ENCODE measurements at regions not wholly inside any gene's neighbourhood (a gene's known extent, or its start where the extent isn't known, plus 50 kb on each side); places are given as distances from the start of the nearest gene placed in this dataset.

DNA sequence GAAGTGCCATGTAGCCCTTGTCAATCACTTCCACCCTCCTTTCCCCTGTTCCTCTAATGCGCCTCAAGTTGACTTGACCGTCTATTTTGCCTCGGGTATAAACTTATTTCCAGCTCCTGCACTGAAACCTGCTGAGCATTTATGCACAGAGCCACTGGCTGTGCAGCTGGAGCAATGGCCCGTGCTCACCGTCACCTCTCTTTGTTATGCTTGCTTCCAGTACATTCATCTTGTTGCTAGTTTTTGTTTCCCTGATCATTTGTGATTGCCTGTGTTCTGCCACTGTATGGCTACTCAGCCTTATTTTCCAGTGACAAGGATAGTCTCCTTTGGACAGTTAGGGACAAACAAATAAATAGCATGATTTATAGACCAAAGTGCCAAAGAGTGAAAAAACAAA, 183.1 kb upstream of the C9orf72 start:
- Histone ChIP-seq H3K9me3 (no peaks in the 10 kb centered on the region), H3K4me1 (no peaks in the 10 kb centered on the region), H3K36me3 (ENCODE audit: control insufficient read depth, insufficient read depth, low read length) (no peaks in the 10 kb centered on the region), H3K27me3 (replicated peaks; ENCODE audit: control insufficient read depth, insufficient read depth, low read length) (no peaks in the 10 kb centered on the region), H3K4me3 (ENCODE audit: low read depth, low read length) (no peak overlapping the region)
- Mint-ChIP-seq H3K27me3 (ENCODE audit: insufficient read depth, unreplicated experiment) (no peaks in the 10 kb centered on the region), H3K27ac (ENCODE audit: unreplicated experiment) (no peak overlapping the region), H3K9me3 (ENCODE audit: unreplicated experiment) (no peaks in the 10 kb centered on the region), H3K4me3 (ENCODE audit: unreplicated experiment) (no peak overlapping the region), H3K4me1 (ENCODE audit: low read depth, unreplicated experiment) (no peaks in the 10 kb centered on the region), H3K36me3 (ENCODE audit: insufficient read depth, unreplicated experiment) (no peaks in the 10 kb centered on the region)
- intact Hi-C loops (cut with micrococcal nuclease; ENCODE audit: unreplicated experiment): no loop called here
- no peak for DNase-seq
- POLR2A ChIA-PET: no interaction called here
- CTCF ChIA-PET: no interaction called here
- TF ChIP-seq, protein P1, sequence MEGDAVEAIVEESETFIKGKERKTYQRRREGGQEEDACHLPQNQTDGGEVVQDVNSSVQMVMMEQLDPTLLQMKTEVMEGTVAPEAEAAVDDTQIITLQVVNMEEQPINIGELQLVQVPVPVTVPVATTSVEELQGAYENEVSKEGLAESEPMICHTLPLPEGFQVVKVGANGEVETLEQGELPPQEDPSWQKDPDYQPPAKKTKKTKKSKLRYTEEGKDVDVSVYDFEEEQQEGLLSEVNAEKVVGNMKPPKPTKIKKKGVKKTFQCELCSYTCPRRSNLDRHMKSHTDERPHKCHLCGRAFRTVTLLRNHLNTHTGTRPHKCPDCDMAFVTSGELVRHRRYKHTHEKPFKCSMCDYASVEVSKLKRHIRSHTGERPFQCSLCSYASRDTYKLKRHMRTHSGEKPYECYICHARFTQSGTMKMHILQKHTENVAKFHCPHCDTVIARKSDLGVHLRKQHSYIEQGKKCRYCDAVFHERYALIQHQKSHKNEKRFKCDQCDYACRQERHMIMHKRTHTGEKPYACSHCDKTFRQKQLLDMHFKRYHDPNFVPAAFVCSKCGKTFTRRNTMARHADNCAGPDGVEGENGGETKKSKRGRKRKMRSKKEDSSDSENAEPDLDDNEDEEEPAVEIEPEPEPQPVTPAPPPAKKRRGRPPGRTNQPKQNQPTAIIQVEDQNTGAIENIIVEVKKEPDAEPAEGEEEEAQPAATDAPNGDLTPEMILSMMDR (IDR thresholded peaks at IDR 0.05; ENCODE audit: insufficient read depth in 1 of 2, low read depth in 1 of 2, low read length in 1 of 2, severe bottlenecking in 1 of 2, unreplicated experiment in 1 of 2): no peak
- BruUV-seq (replicated peaks): no TSS peak

DNA sequence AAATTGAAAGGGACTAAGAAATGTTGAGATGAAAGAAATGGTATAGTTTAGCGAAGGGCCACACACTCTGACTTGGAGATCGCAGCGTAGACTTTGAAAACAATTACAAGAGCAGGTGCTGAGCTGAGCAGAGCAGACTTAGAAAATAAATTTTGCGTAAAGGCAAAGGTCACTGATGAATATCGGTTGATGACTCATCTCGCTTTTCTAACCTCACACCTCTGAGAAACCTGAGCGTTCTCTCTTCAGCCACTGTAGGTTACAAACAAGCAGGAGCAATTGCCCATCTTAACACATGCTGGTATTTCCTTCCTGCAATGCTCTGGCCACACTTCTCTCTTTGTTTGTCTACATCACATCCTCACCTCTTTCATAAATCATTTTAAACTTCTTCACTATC, 190.6 kb upstream of the C9orf72 start:
- H3K27ac Mint-ChIP-seq (ENCODE audit: unreplicated experiment): no peak overlapping the region
- TF ChIP-seq, protein P1 (IDR thresholded peaks at IDR 0.05; ENCODE audit: insufficient read depth in 1 of 2, low read depth in 1 of 2, low read length in 1 of 2, severe bottlenecking in 1 of 2, unreplicated experiment in 1 of 2): no peak
- H3K9me3 ChIP-seq: no peaks in the 10 kb centered on the region
- H3K4me1 Mint-ChIP-seq (ENCODE audit: low read depth, unreplicated experiment): no peaks in the 10 kb centered on the region
- H3K4me1 ChIP-seq: no peaks in the 10 kb centered on the region
- no peaks in the 10 kb centered on the region for H3K36me3 ChIP-seq (ENCODE audit: control insufficient read depth, insufficient read depth, low read length)
- DNase-seq: no peak
- no peak overlapping the region for H3K4me3 Mint-ChIP-seq (ENCODE audit: unreplicated experiment)
- H3K36me3 Mint-ChIP-seq (ENCODE audit: insufficient read depth, unreplicated experiment): no peaks in the 10 kb centered on the region
- POLR2A ChIA-PET: no interaction called here
- intact Hi-C loops (cut with micrococcal nuclease; ENCODE audit: unreplicated experiment): no loop called here
- H3K9me3 Mint-ChIP-seq (ENCODE audit: unreplicated experiment): no peaks in the 10 kb centered on the region
- no TSS peak for BruUV-seq (replicated peaks)
- CTCF ChIA-PET: no interaction called here
- no peak overlapping the region for H3K4me3 ChIP-seq (ENCODE audit: low read depth, low read length)
- peaks cover 3% of the 10 kb centered on the region for H3K27me3 Mint-ChIP-seq (ENCODE audit: insufficient read depth, unreplicated experiment)
- no peaks in the 10 kb centered on the region for H3K27me3 ChIP-seq (replicated peaks; ENCODE audit: control insufficient read depth, insufficient read depth, low read length)

GRCh38 chr9:27765266-27766072, 192.2 kb upstream of the C9orf72 start:
- H3K4me3 ChIP-seq (ENCODE audit: low read depth, low read length): no peak overlapping the region
- no TSS peak for BruUV-seq (replicated peaks)
- no peaks in the 10 kb centered on the region for H3K9me3 ChIP-seq
- Mint-ChIP-seq H3K4me1 (ENCODE audit: low read depth, unreplicated experiment) (no peaks in the 10 kb centered on the region), H3K27me3 (ENCODE audit: insufficient read depth, unreplicated experiment) (peaks cover 4% of the 10 kb centered on the region), H3K4me3 (ENCODE audit: unreplicated experiment) (no peak overlapping the region), H3K27ac (ENCODE audit: unreplicated experiment) (no peak overlapping the region), H3K36me3 (ENCODE audit: insufficient read depth, unreplicated experiment) (no peaks in the 10 kb centered on the region), H3K9me3 (ENCODE audit: unreplicated experiment) (no peaks in the 10 kb centered on the region)
- TF ChIP-seq, protein P1 (IDR thresholded peaks at IDR 0.05; ENCODE audit: insufficient read depth in 1 of 2, low read depth in 1 of 2, low read length in 1 of 2, severe bottlenecking in 1 of 2, unreplicated experiment in 1 of 2): no peak
- DNase-seq: no peak
- no peaks in the 10 kb centered on the region for H3K36me3 ChIP-seq (ENCODE audit: control insufficient read depth, insufficient read depth, low read length)
- no peaks in the 10 kb centered on the region for H3K4me1 ChIP-seq
- ChIA-PET CTCF (no interaction called here), POLR2A (no interaction called here)
- H3K27me3 ChIP-seq (replicated peaks; ENCODE audit: control insufficient read depth, insufficient read depth, low read length): no peaks in the 10 kb centered on the region
- intact Hi-C loops (cut with micrococcal nuclease; ENCODE audit: unreplicated experiment): no loop called here
